ENCODE measurements at regions not wholly inside any gene's neighbourhood (a gene's known extent, or its start where the extent isn't known, plus 50 kb on each side); places are given as distances from the start of the nearest gene placed in this dataset.

DNA sequence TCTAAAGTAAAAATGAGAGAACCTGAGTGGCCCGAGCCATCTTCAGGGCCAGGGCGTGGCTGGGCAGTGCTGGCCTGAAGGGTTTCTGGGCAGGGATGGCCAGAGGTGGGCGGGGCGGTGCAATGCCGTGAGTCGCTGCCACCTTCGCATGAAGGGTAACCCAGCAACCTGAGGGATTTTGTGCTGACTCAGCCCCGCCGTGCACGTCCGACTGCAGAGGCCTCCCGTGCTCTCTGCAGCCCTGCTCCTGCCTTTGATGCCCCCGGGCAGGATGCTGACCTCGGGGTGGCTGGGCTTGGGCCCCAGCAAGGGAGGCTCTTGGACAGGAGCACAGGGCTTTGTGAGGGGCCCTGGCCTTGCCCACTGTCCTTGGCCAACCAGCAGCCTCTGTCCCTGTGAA is 81.7 kb upstream of the GATA5 start:
- Histone ChIP-seq H2AK5ac (ENCODE audit: low read depth, low read length) (no peak overlapping the region), H2BK15ac (ENCODE audit: low read depth, low read length) (no peak overlapping the region), H4K20me1 (ENCODE audit: insufficient read depth, low read length) (no peaks in the 10 kb centered on the region), H3K4me2 (ENCODE audit: low read depth, low read length) (no peak overlapping the region), H3K79me1 (ENCODE audit: low read depth in 1 of 2, low read length in 2 of 2) (no peaks in the 10 kb centered on the region), H2BK120ac (ENCODE audit: low read depth, low read length) (no peak overlapping the region), H2AK9ac (replicated peaks; ENCODE audit: low read depth, low read length, poor library complexity) (no peak overlapping the region), H3K18ac (ENCODE audit: low read depth, low read length) (no peak overlapping the region), H3K14ac (replicated peaks; ENCODE audit: low read depth, low read length) (no peak overlapping the region), H3K9me3 (ENCODE audit: control insufficient read depth, insufficient read depth, low read length) (no peaks in the 10 kb centered on the region), H4K91ac (ENCODE audit: insufficient read depth, low read depth, low read length) (no peak overlapping the region), H4K5ac (ENCODE audit: low read depth, low read length) (no peak overlapping the region), H2AFZ (replicated peaks; ENCODE audit: low read length, poor library complexity) (no peak overlapping the region), H4K8ac (ENCODE audit: low read depth in 2 of 2, low read length in 2 of 2) (no peak overlapping the region), H3K9ac (ENCODE audit: low read depth, low read length) (no peak overlapping the region), H3K56ac (ENCODE audit: extremely low read depth, insufficient read depth, low read length) (no peak overlapping the region), H3K9me1 (ENCODE audit: insufficient read depth, low read length) (no peaks in the 10 kb centered on the region), H3K27me3 (ENCODE audit: control insufficient read depth, insufficient read depth, low read length) (peaks cover 88% of the 10 kb centered on the region), H3K36me3 (ENCODE audit: control insufficient read depth, insufficient read depth, low read length) (no peaks in the 10 kb centered on the region), H3K27ac (ENCODE audit: insufficient read depth, low read length) (no peak overlapping the region), H3K23ac (ENCODE audit: low read depth, low read length) (no peak overlapping the region), H2BK5ac (ENCODE audit: low read depth, low read length, poor library complexity, severe bottlenecking) (no peak overlapping the region), H2BK20ac (ENCODE audit: low read depth, low read length) (no peak overlapping the region), H3K4me1 (ENCODE audit: control insufficient read depth, insufficient read depth, low read length) (no peaks in the 10 kb centered on the region), H3K4me3 (ENCODE audit: insufficient read depth, low read depth, low read length) (no peak overlapping the region), H3K4ac (ENCODE audit: low read depth, low read length) (no peak overlapping the region)
- CTCF ChIA-PET, result no interaction called here
- intact Hi-C loops (cut with micrococcal nuclease) (no loop called here), dilution Hi-C loops (cut with HindIII; ENCODE audit: low sequenced_read_pairs, unreplicated experiment) (no loop called here), in situ Hi-C loops (cut with MboI; ENCODE audit: low sequenced_read_pairs) (no loop called here)
- no peak for ATAC-seq (ENCODE audit: low read depth)
- DNase-seq, result no peak
- POLR2A ChIA-PET (ENCODE audit: unreplicated experiment), result no interaction called here
- BruUV-seq (replicated peaks), result no TSS peak
- 40% methylated on average over 7 of the region's 14 CpGs; no CpG with 5 or more reads in 1 of the 2 experiments for WGBS, 2 experiments (ENCODE audit: extremely low coverage in 2 of 2, insufficient read length in 1 of 2)
- TF ChIP-seq CHD1 (IDR thresholded peaks at IDR 0.05; ENCODE audit: low read depth, low read length), result no peak
- peak; percentile 80 for TF ChIP-seq MAFK (IDR thresholded peaks at IDR 0.05; ENCODE audit: low read depth, low read length)
- no peak for TF ChIP-seq CEBPB (IDR thresholded peaks at IDR 0.05; ENCODE audit: low read depth, low read length)

Measured in IMR-90 (cell line).